ENCODE measurements at regions not wholly inside any gene's neighbourhood (a gene's known extent, or its start where the extent isn't known, plus 50 kb on each side); places are given as distances from the start of the nearest gene placed in this dataset.

DNA sequence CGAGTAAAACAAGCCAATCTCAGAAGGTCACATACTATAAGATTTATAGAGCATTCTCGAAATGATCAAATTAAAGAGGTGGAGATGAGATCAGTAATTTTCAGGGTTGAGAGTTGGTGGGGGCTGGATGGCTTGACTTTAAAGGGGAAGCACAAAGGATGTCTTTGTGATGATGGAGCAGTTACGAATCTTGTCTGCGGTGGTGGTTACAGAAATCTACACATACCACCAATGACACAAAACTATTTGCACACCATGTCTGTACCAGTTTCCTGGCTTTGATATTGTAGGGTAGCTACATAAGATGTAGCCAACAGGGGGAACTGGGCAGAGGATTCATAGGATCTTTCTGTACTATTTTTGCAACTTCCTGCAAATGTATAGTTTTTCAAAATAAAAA, 190.6 kb upstream of the SMIM21 start:
- TF ChIP-seq, protein P1, sequence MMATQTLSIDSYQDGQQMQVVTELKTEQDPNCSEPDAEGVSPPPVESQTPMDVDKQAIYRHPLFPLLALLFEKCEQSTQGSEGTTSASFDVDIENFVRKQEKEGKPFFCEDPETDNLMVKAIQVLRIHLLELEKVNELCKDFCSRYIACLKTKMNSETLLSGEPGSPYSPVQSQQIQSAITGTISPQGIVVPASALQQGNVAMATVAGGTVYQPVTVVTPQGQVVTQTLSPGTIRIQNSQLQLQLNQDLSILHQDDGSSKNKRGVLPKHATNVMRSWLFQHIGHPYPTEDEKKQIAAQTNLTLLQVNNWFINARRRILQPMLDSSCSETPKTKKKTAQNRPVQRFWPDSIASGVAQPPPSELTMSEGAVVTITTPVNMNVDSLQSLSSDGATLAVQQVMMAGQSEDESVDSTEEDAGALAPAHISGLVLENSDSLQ (IDR thresholded peaks at IDR 0.05) = no peak
- no peak for TF ChIP-seq NFRKB (IDR thresholded peaks at IDR 0.05)
- no peak for TF ChIP-seq LEF1 (IDR thresholded peaks at IDR 0.05; ENCODE audit: borderline replicate concordance)
- TF ChIP-seq SUZ12 (IDR thresholded peaks at IDR 0.05) = no peak
- no peak for TF ChIP-seq CTBP1 (IDR thresholded peaks at IDR 0.05; ENCODE audit: borderline replicate concordance)
- TF ChIP-seq SP1 (IDR thresholded peaks at IDR 0.05) = no peak
- TF ChIP-seq TARDBP (IDR thresholded peaks at IDR 0.05) = no peak
